ENCODE measurements at regions not wholly inside any gene's neighbourhood (a gene's known extent, or its start where the extent isn't known, plus 50 kb on each side); places are given as distances from the start of the nearest gene placed in this dataset.

GRCh38 chr3:68295457-68295856 lies 636.9 kb downstream of the TAFA4 start:
- no peaks in the 10 kb centered on the region for H3K27me3 ChIP-seq (ENCODE audit: insufficient read depth, poor library complexity, severe bottlenecking)
- H3K4me3 ChIP-seq (replicated peaks; ENCODE audit: insufficient read depth, low read length), result no peak overlapping the region
- no peak for DNase-seq (ENCODE audit: low read depth in 1 of 2, low spot score in 1 of 2)
- H3K27ac ChIP-seq (replicated peaks), result no peak overlapping the region
- TF ChIP-seq REST (IDR thresholded peaks at IDR 0.05; ENCODE audit: insufficient replicate concordance, low read depth), result no peak
- TF ChIP-seq POLR2AphosphoS5 (IDR thresholded peaks at IDR 0.05; ENCODE audit: low read depth), result no peak
- TF ChIP-seq SPI1 (IDR thresholded peaks at IDR 0.05; ENCODE audit: borderline replicate concordance, low read depth), result no peak
- TF ChIP-seq GABPA (IDR thresholded peaks at IDR 0.05; ENCODE audit: low read depth), result no peak
- no peak for TF ChIP-seq CTCF (IDR thresholded peaks at IDR 0.05; ENCODE audit: insufficient read depth, low read length)

- Histone ChIP-seq H3K4me3 (replicated peaks; ENCODE audit: insufficient read depth, low read length) (no peak overlapping the region), H3K27ac (replicated peaks) (no peak overlapping the region), H3K27me3 (ENCODE audit: insufficient read depth, poor library complexity, severe bottlenecking) (no peaks in the 10 kb centered on the region)
- no peak for TF ChIP-seq POLR2AphosphoS5 (IDR thresholded peaks at IDR 0.05; ENCODE audit: low read depth)
- TF ChIP-seq CTCF (IDR thresholded peaks at IDR 0.05; ENCODE audit: insufficient read depth, low read length), result no peak
- no peak for TF ChIP-seq SPI1 (IDR thresholded peaks at IDR 0.05; ENCODE audit: borderline replicate concordance, low read depth)
- no peak for TF ChIP-seq GABPA (IDR thresholded peaks at IDR 0.05; ENCODE audit: low read depth)
- no peak for TF ChIP-seq REST (IDR thresholded peaks at IDR 0.05; ENCODE audit: insufficient replicate concordance, low read depth)
- DNase-seq (ENCODE audit: low read depth in 1 of 2, low spot score in 1 of 2), result no peak
These were observed 635.9 kb upstream of the SUCLG2 start for GRCh38 chr3:68290333-68290732.

GRCh38 chr3:68288085-68288484 lies 633.7 kb upstream of the SUCLG2 start:
- no peak overlapping the region for H3K27ac ChIP-seq (replicated peaks)
- TF ChIP-seq REST (IDR thresholded peaks at IDR 0.05; ENCODE audit: insufficient replicate concordance, low read depth), result no peak
- TF ChIP-seq GABPA (IDR thresholded peaks at IDR 0.05; ENCODE audit: low read depth), result no peak
- no peak for TF ChIP-seq SPI1 (IDR thresholded peaks at IDR 0.05; ENCODE audit: borderline replicate concordance, low read depth)
- no peak for TF ChIP-seq POLR2AphosphoS5 (IDR thresholded peaks at IDR 0.05; ENCODE audit: low read depth)
- no peak for TF ChIP-seq CTCF (IDR thresholded peaks at IDR 0.05; ENCODE audit: insufficient read depth, low read length)
- DNase-seq (ENCODE audit: low read depth in 1 of 2, low spot score in 1 of 2), result no peak
- H3K4me3 ChIP-seq (replicated peaks; ENCODE audit: insufficient read depth, low read length), result no peak overlapping the region
- no peaks in the 10 kb centered on the region for H3K27me3 ChIP-seq (ENCODE audit: insufficient read depth, poor library complexity, severe bottlenecking)
